ENCODE measurements at regions not wholly inside any gene's neighbourhood (a gene's known extent, or its start where the extent isn't known, plus 50 kb on each side); places are given as distances from the start of the nearest gene placed in this dataset.
A peak's percentile ranks its signal among the peaks of the same experiment; 100 is the strongest.

GRCh38 chr1:94342416-94342815, 75.8 kb upstream of the ABCD3 start:
- DNase-seq: no peak
- intact Hi-C loops (cut with DNase I; ENCODE audit: low total_unique reads): no loop called here
- no peak overlapping the region for H3K27ac ChIP-seq
- no peaks in the 10 kb centered on the region for H3K27me3 ChIP-seq
- H3K4me1 ChIP-seq: peaks cover 0 to 9% (median 0%) of the 10 kb centered on the region in 4 donors
- TF ChIP-seq POLR2A (IDR thresholded peaks at IDR 0.05): no peak
- TF ChIP-seq CTCF (IDR thresholded peaks at IDR 0.05): no peak
- TF ChIP-seq EP300 (IDR thresholded peaks at IDR 0.05): no peak
- TF ChIP-seq POLR2AphosphoS5 (IDR thresholded peaks at IDR 0.05): no peak
- WGBS, 5 donors: 56 to 71% (median 67%) methylated on average over 3 of the region's 3 CpGs
- no peaks in the 10 kb centered on the region for H3K9me3 ChIP-seq
- no peaks in the 10 kb centered on the region for H3K36me3 ChIP-seq
- no peak overlapping the region for H3K4me3 ChIP-seq

- H3K36me3 ChIP-seq: no peaks in the 10 kb centered on the region
- intact Hi-C loops (cut with DNase I; ENCODE audit: low total_unique reads): loop anchor here (5.0 to 10.0 kb wide), 3 partner anchors 105 to 292 kb away; partner anchors contain the start of gene ARHGAP29
- H3K27ac ChIP-seq: no peak overlapping the region
- DNase-seq: no peak
- no peak overlapping the region for H3K4me3 ChIP-seq
- WGBS, 5 donors: 76 to 83% (median 77%) methylated on average over 8 of the region's 8 CpGs
- TF ChIP-seq POLR2AphosphoS5 (IDR thresholded peaks at IDR 0.05): no peak
- TF ChIP-seq EP300 (IDR thresholded peaks at IDR 0.05): no peak
- no peak for TF ChIP-seq POLR2A (IDR thresholded peaks at IDR 0.05)
- no peak for TF ChIP-seq CTCF (IDR thresholded peaks at IDR 0.05)
- H3K9me3 ChIP-seq: no peaks in the 10 kb centered on the region
- H3K27me3 ChIP-seq: no peaks in the 10 kb centered on the region
- H3K4me1 ChIP-seq: peaks cover 0 to 23% (median 6%) of the 10 kb centered on the region in 4 donors
Observed at GRCh38 chr1:94339206-94339927, 78.8 kb upstream of the ABCD3 start.

GRCh38 chr1:94336991-94337390, 81.2 kb upstream of the ABCD3 start:
- Histone ChIP-seq H3K4me1 (peaks cover 0 to 25% (median 10%) of the 10 kb centered on the region in 4 donors), H3K27ac (no peak overlapping the region), H3K4me3 (no peak overlapping the region), H3K36me3 (no peaks in the 10 kb centered on the region), H3K9me3 (no peaks in the 10 kb centered on the region), H3K27me3 (no peaks in the 10 kb centered on the region)
- WGBS, 5 donors: 71 to 81% (median 76%) methylated on average over 4 of the region's 4 CpGs
- no peak for TF ChIP-seq CTCF (IDR thresholded peaks at IDR 0.05)
- no peak for TF ChIP-seq EP300 (IDR thresholded peaks at IDR 0.05)
- no peak for TF ChIP-seq POLR2AphosphoS5 (IDR thresholded peaks at IDR 0.05)
- no peak for TF ChIP-seq POLR2A (IDR thresholded peaks at IDR 0.05)
- no peak for DNase-seq
- intact Hi-C loops (cut with DNase I; ENCODE audit: low total_unique reads): loop anchor here (5.0 to 10.0 kb wide), 3 partner anchors 102 to 290 kb away; partner anchors contain the start of gene ARHGAP29

- Histone ChIP-seq H3K36me3 (no peaks in the 10 kb centered on the region), H3K9me3 (no peaks in the 10 kb centered on the region), H3K27ac (no peak overlapping the region), H3K27me3 (no peaks in the 10 kb centered on the region), H3K4me3 (no peak overlapping the region), H3K4me1 (peaks cover 0 to 25% (median 10%) of the 10 kb centered on the region in 4 donors)
- DNase-seq: peak; percentile 73 to 95
- TF ChIP-seq POLR2A (IDR thresholded peaks at IDR 0.05) (no peak), EP300 (IDR thresholded peaks at IDR 0.05) (no peak), CTCF (IDR thresholded peaks at IDR 0.05) (peak in 5 of 7 experiments; percentile 64 to 98 (median 75)), POLR2AphosphoS5 (IDR thresholded peaks at IDR 0.05) (peak in 1 of 3 donors; percentile 67)
- intact Hi-C loops (cut with DNase I; ENCODE audit: low total_unique reads): loop anchor here (5.0 to 10.0 kb wide), 3 partner anchors 101 to 289 kb away; partner anchors contain the start of gene ARHGAP29
- WGBS, 5 donors: 1 to 2% (median 1%) methylated on average over 6 of the region's 6 CpGs
Observed at GRCh38 chr1:94335950-94336349, 82.2 kb upstream of the ABCD3 start.

Data from stomach (tissue), 8 donors.